Retinal pigment epithelial cell (primary cell): ENCODE measurements at regions not wholly inside any gene's neighbourhood (a gene's known extent, or its start where the extent isn't known, plus 50 kb on each side); places are given as distances from the start of the nearest gene placed in this dataset.

Source experiments
- DNase-seq: peaks from one replicate; pipeline ENCODE4 v3.0.0-alpha.2; 2010; ENCODE audit warnings: low read depth
- H3K4me3 ChIP-seq: 2 replicates; pipeline ENCODE4 v1.5.1; 2011; ENCODE audit warnings: mild to moderate bottlenecking, low read length, control low read depth, moderate library complexity
- CTCF ChIP-seq: conservative IDR thresholded peaks from 2 replicates; pipeline ENCODE4 v1.5.1; 2011; ENCODE audit warnings: low read depth, low read length, control low read depth, inconsistent platforms

GRCh38 chr1:199959775-199960110, 67.8 kb upstream of the NR5A2 start:
- no peak for TF ChIP-seq CTCF
- no peak for DNase-seq
- H3K4me3 ChIP-seq: no peak overlapping the region

GRCh38 chr1:199970125-199970524, 57.4 kb upstream of the NR5A2 start:
- DNase-seq: no peak
- no peak for TF ChIP-seq CTCF
- H3K4me3 ChIP-seq: no peak overlapping the region

- DNase-seq: no peak
- no peak for TF ChIP-seq CTCF
- no peak overlapping the region for H3K4me3 ChIP-seq
These were observed 50.9 kb upstream of the NR5A2 start for GRCh38 chr1:199976496-199977144.
